Embryonic facial prominence (tissue), 1 donor: ENCODE measurements at regions not wholly inside any gene's neighbourhood (a gene's known extent, or its start where the extent isn't known, plus 50 kb on each side); places are given as distances from the start of the nearest gene placed in this dataset.
A peak's percentile ranks its signal among the peaks of the same experiment; 100 is the strongest.

Experiments used
- DNase-seq: peaks from one replicate; pipeline ENCODE4 v3.0.0-alpha.2; 2016; ENCODE audit errors: extremely low spot score

- no peak for DNase-seq
Measured at GRCh38 chr2:136468799-136469369, 296.5 kb upstream of the THSD7B start.

- DNase-seq = no peak
Measured at GRCh38 chr2:136452528-136452927, 312.8 kb upstream of the THSD7B start.

GRCh38 chr2:136448986-136449780 is 316.2 kb upstream of the THSD7B start:
- no peak for DNase-seq

GRCh38 chr2:136448432-136448831 is 316.9 kb upstream of the THSD7B start:
- no peak for DNase-seq

GRCh38 chr2:136444323-136444722 is 321.0 kb upstream of the THSD7B start:
- DNase-seq = no peak

- DNase-seq = no peak
Measured at GRCh38 chr2:136443661-136444060, 321.7 kb upstream of the THSD7B start.

- DNase-seq = no peak
Measured at GRCh38 chr2:136441979-136442714, 323.2 kb upstream of the THSD7B start.

- no peak for DNase-seq
Measured at GRCh38 chr2:136439064-136439676, 321.2 kb upstream of the CXCR4 start.

GRCh38 chr2:136437461-136437860 is 319.5 kb upstream of the CXCR4 start:
- DNase-seq = no peak

- DNase-seq = no peak
Measured at GRCh38 chr2:136436936-136437335, 319.0 kb upstream of the CXCR4 start.

GRCh38 chr2:136434251-136434715 is 316.3 kb upstream of the CXCR4 start:
- DNase-seq = no peak

- no peak for DNase-seq
Measured at GRCh38 chr2:136433261-136433660, 315.3 kb upstream of the CXCR4 start.

GRCh38 chr2:136424112-136424511 is 306.2 kb upstream of the CXCR4 start:
- no peak for DNase-seq

GRCh38 chr2:136423516-136423996 is 305.6 kb upstream of the CXCR4 start:
- peak; percentile 43 for DNase-seq

- DNase-seq = no peak
Measured at GRCh38 chr2:136422512-136422911, 304.6 kb upstream of the CXCR4 start.

- DNase-seq = no peak
Measured at GRCh38 chr2:136420346-136420745, 302.4 kb upstream of the CXCR4 start.

GRCh38 chr2:136411946-136412345 is 294.0 kb upstream of the CXCR4 start:
- DNase-seq = no peak

- no peak for DNase-seq
Measured at GRCh38 chr2:136410673-136411072, 292.7 kb upstream of the CXCR4 start.

- DNase-seq = no peak
Measured at GRCh38 chr2:136408795-136409194, 290.8 kb upstream of the CXCR4 start.

GRCh38 chr2:136407952-136408318 is 290.0 kb upstream of the CXCR4 start:
- DNase-seq = no peak

- no peak for DNase-seq
Measured at GRCh38 chr2:136407117-136407951, 289.4 kb upstream of the CXCR4 start.
